CD14-positive monocyte (primary cell): ENCODE measurements at regions not wholly inside any gene's neighbourhood (a gene's known extent, or its start where the extent isn't known, plus 50 kb on each side); places are given as distances from the start of the nearest gene placed in this dataset.

Experiments used
- DNase-seq, 3 donors: peaks; one replicate each; pipeline ENCODE4 v3.0.0-alpha.2; 2011 to 2022
- H2AFZ ChIP-seq: 2 replicates; pipeline ENCODE4 v1.6.0; 2012; ENCODE audit warnings: mild to moderate bottlenecking, low read depth, low read length, inconsistent platforms; ENCODE audit not compliant: insufficient read depth, poor library complexity, severe bottlenecking
- H3K27ac ChIP-seq, 2 donors: 1 replicate in 1 of 2; 2 replicates in 1 of 2; pipeline ENCODE4 v1.5.1; 2012 to 2013; ENCODE audit warnings: low read length in 2 of 2, control low read depth in 1 of 2, inconsistent platforms in 1 of 2, low read depth in 1 of 2, mild to moderate bottlenecking in 1 of 2
- H3K27me3 ChIP-seq, 2 donors: one replicate each; pipeline versions ENCODE4 v1.6.0 to v1.6.1; 2011 to 2013; ENCODE audit warnings: low read length in 2 of 2; ENCODE audit not compliant: control insufficient read depth in 2 of 2, insufficient read depth in 2 of 2
- H3K36me3 ChIP-seq, 2 donors: replicated peaks in 1 of 2; 1 replicate in 1 of 2; 2 replicates in 1 of 2; pipeline versions ENCODE4 v1.5.1 to v1.6.1; 2012 to 2013; ENCODE audit warnings: low read length in 2 of 2, control low read depth in 1 of 2, inconsistent platforms in 1 of 2, mild to moderate bottlenecking in 1 of 2; ENCODE audit not compliant: insufficient read depth in 2 of 2, control insufficient read depth in 1 of 2
- H3K4me1 ChIP-seq, 2 donors: 1 replicate in 1 of 2; 2 replicates in 1 of 2; pipeline versions ENCODE4 v1.5.1 to v1.6.1; 2012 to 2013; ENCODE audit warnings: low read length in 2 of 2, control low read depth in 1 of 2, inconsistent platforms in 1 of 2, mild to moderate bottlenecking in 1 of 2, moderate library complexity in 1 of 2; ENCODE audit not compliant: insufficient read depth in 2 of 2, control insufficient read depth in 1 of 2
- H3K4me2 ChIP-seq: replicated peaks from 2 replicates; pipeline ENCODE3; 2012; ENCODE audit warnings: low read length, moderate library complexity, mild to moderate bottlenecking; ENCODE audit not compliant: poor library complexity, severe bottlenecking; ENCODE audit errors: extremely low read depth
- H3K4me3 ChIP-seq, 3 experiments: fragments of 200-600 bp in 1 of 3; sonication (generic) in 1 of 3; replicated peaks in 1 of 3; 1 replicate in 2 of 3; 2 replicates in 1 of 3; pipeline ENCODE4 v1.5.1; 2011 to 2013; ENCODE audit warnings: low read length in 3 of 3, mild to moderate bottlenecking in 3 of 3, control low read depth in 2 of 3, low read depth in 2 of 3, inconsistent platforms in 1 of 3, moderate library complexity in 1 of 3
- H3K79me2 ChIP-seq: 2 replicates; pipeline ENCODE4 v1.6.0; 2012; ENCODE audit warnings: mild to moderate bottlenecking, control low read depth, inconsistent platforms, low read length, moderate library complexity; ENCODE audit not compliant: insufficient read depth
- H3K9ac ChIP-seq: 2 replicates; pipeline ENCODE4 v1.6.0; 2017; ENCODE audit warnings: low read length, mild to moderate bottlenecking; ENCODE audit not compliant: insufficient read depth, poor library complexity, severe bottlenecking
- H3K9me3 ChIP-seq, 2 donors: replicated peaks in 1 of 2; 1 replicate in 1 of 2; 2 replicates in 1 of 2; pipeline versions ENCODE4 v1.5.1 to v1.6.1; 2012 to 2013; ENCODE audit warnings: low read length in 2 of 2, control low read depth in 1 of 2; ENCODE audit not compliant: control insufficient read depth in 1 of 2, insufficient read depth in 1 of 2
- H4K20me1 ChIP-seq: 2 replicates; pipeline ENCODE4 v1.6.0; 2012; ENCODE audit warnings: mild to moderate bottlenecking, low read length, control low read depth, moderate library complexity; ENCODE audit not compliant: insufficient read depth
- H3K27ac Mint-ChIP-seq, 7 donors: one replicate each; pipeline ENCODE4 v1.8.0; 2020; ENCODE audit warnings: mild to moderate bottlenecking in 7 of 7, mixed read lengths in 7 of 7, moderate library complexity in 6 of 7, inconsistent platforms in 2 of 7
- H3K27me3 Mint-ChIP-seq, 3 donors: one replicate each; pipeline ENCODE4 v1.8.0; 2021 to 2022; ENCODE audit warnings: low read depth in 3 of 3, mild to moderate bottlenecking in 3 of 3, mixed read lengths in 3 of 3, moderate library complexity in 3 of 3, inconsistent platforms in 1 of 3
- H3K36me3 Mint-ChIP-seq, 2 donors: one replicate each; pipeline ENCODE4 v1.8.0; 2020; ENCODE audit warnings: mixed read lengths in 2 of 2, inconsistent platforms in 1 of 2, mild to moderate bottlenecking in 1 of 2
- H3K4me1 Mint-ChIP-seq: one replicate; pipeline ENCODE4 v1.8.0; 2020; ENCODE audit warnings: mild to moderate bottlenecking, mixed read lengths
- H3K4me3 Mint-ChIP-seq, 2 donors: one replicate each; pipeline ENCODE4 v1.8.0; 2020; ENCODE audit warnings: mild to moderate bottlenecking in 2 of 2, mixed read lengths in 2 of 2, moderate library complexity in 1 of 2
- H3K9me3 Mint-ChIP-seq, 7 donors: one replicate each; pipeline ENCODE4 v1.8.0; 2020 to 2022; ENCODE audit warnings: mixed read lengths in 7 of 7, mild to moderate bottlenecking in 6 of 7, moderate library complexity in 6 of 7, inconsistent platforms in 2 of 7
- CTCF ChIP-seq: fragments of 200-600 bp; IDR thresholded peaks from one replicate; pipeline ENCODE4 v1.8.0; 2022; ENCODE audit warnings: antibody characterized with exemption, mild to moderate bottlenecking
- WGBS: methylation state at CpG from one replicate; pipeline ENCODE4 v1.1.5; 2013; ENCODE audit warnings: missing lambda C conversion rate; ENCODE audit not compliant: insufficient coverage; 5-methylcytosine and 5-hydroxymethylcytosine counted together
- intact Hi-C, 2 donors: fragments of 100-400 bp; cut with micrococcal nuclease; formaldehyde crosslinking; loops; one replicate each; pipeline versions ENCODE4 v1.15.0 to v1.15.1; 2023

GRCh38 chr2:66903183-66903582, 468.3 kb downstream of the MEIS1 start:
- Histone ChIP-seq H3K4me1 (no peaks in the 10 kb centered on the region), H3K9me3 (peaks cover 0 to 4% of the 10 kb centered on the region in 2 donors), H3K79me2 (no peaks in the 10 kb centered on the region), H4K20me1 (no peaks in the 10 kb centered on the region), H3K36me3 (no peaks in the 10 kb centered on the region), H3K4me3 (no peak overlapping the region), H3K4me2 (no peak overlapping the region), H2AFZ (no peak overlapping the region), H3K9ac (no peak overlapping the region), H3K27me3 (no peaks in the 10 kb centered on the region), H3K27ac (no peak overlapping the region)
- H3K9me3 Mint-ChIP-seq = peaks cover 3 to 14% (median 8%) of the 10 kb centered on the region in 7 donors
- H3K27me3 Mint-ChIP-seq = peaks cover 0 to 1% (median 0%) of the 10 kb centered on the region in 3 donors
- TF ChIP-seq CTCF = no peak
- no peaks in the 10 kb centered on the region for H3K36me3 Mint-ChIP-seq
- intact Hi-C loops = no loop called here
- H3K4me1 Mint-ChIP-seq = no peaks in the 10 kb centered on the region
- H3K27ac Mint-ChIP-seq = no peak overlapping the region
- no peak for DNase-seq
- H3K4me3 Mint-ChIP-seq = no peak overlapping the region
- no CpG with 5 or more reads among the region's 1 CpG for WGBS

- H3K27me3 Mint-ChIP-seq = peaks cover 0 to 1% (median 0%) of the 10 kb centered on the region in 3 donors
- H3K36me3 Mint-ChIP-seq = no peaks in the 10 kb centered on the region
- H3K27ac ChIP-seq = no peak overlapping the region
- no peak overlapping the region for H2AFZ ChIP-seq
- no peak overlapping the region for H3K27ac Mint-ChIP-seq
- no peak for TF ChIP-seq CTCF
- no peaks in the 10 kb centered on the region for H3K79me2 ChIP-seq
- no peak overlapping the region for H3K4me3 Mint-ChIP-seq
- DNase-seq = no peak
- H3K27me3 ChIP-seq = no peaks in the 10 kb centered on the region
- H3K4me1 ChIP-seq = no peaks in the 10 kb centered on the region
- H3K4me2 ChIP-seq = no peak overlapping the region
- no peaks in the 10 kb centered on the region for H4K20me1 ChIP-seq
- H3K4me1 Mint-ChIP-seq = no peaks in the 10 kb centered on the region
- peaks cover 0 to 4% of the 10 kb centered on the region in 2 donors for H3K9me3 ChIP-seq
- WGBS = 97% methylated on average over 9 of the region's 9 CpGs
- no peak overlapping the region for H3K4me3 ChIP-seq
- intact Hi-C loops = no loop called here
- H3K9me3 Mint-ChIP-seq = peaks cover 3 to 14% (median 8%) of the 10 kb centered on the region in 7 donors
- no peaks in the 10 kb centered on the region for H3K36me3 ChIP-seq
- no peak overlapping the region for H3K9ac ChIP-seq
Observed at GRCh38 chr2:66903745-66904465, 469.0 kb downstream of the MEIS1 start.
